H1 (cell line): ENCODE measurements at regions not wholly inside any gene's neighbourhood (a gene's known extent, or its start where the extent isn't known, plus 50 kb on each side); places are given as distances from the start of the nearest gene placed in this dataset.

Source experiments
- CBX8 ChIP-seq: fragments of 300-800, 300-1000 bp; sonication (generic); IDR thresholded peaks from 2 replicates; pipeline ENCODE4 v1.7.1; 2016; ENCODE audit warnings: low read depth, low read length, borderline replicate concordance
- E2F6 ChIP-seq: IDR thresholded peaks from 2 replicates; pipeline ENCODE4 v1.6.1; 2012; ENCODE audit warnings: inconsistent platforms
- GABPA ChIP-seq: IDR thresholded peaks from 2 replicates; pipeline ENCODE4 v1.6.1; 2011; ENCODE audit warnings: mild to moderate bottlenecking, low read length, moderate library complexity, borderline replicate concordance; ENCODE audit not compliant: insufficient read depth
- POLR2AphosphoS5 ChIP-seq: IDR thresholded peaks from 2 replicates; pipeline ENCODE4 v1.6.1; 2011; ENCODE audit warnings: low read depth, low read length
- RFX5 ChIP-seq: IDR thresholded peaks from 2 replicates; pipeline ENCODE4 v1.6.1; 2011; ENCODE audit warnings: low read depth, low read length, improper control_type of control experiment, borderline replicate concordance
- TF ChIP-seq, protein P1 (sequence below): fragments of 300-600 bp; sonication (generic); IDR thresholded peaks from 2 replicates; pipeline ENCODE4 v1.7.1; 2012; ENCODE audit warnings: low read length, moderate library complexity, mild to moderate bottlenecking, inconsistent platforms; ENCODE audit not compliant: insufficient replicate concordance

DNA sequence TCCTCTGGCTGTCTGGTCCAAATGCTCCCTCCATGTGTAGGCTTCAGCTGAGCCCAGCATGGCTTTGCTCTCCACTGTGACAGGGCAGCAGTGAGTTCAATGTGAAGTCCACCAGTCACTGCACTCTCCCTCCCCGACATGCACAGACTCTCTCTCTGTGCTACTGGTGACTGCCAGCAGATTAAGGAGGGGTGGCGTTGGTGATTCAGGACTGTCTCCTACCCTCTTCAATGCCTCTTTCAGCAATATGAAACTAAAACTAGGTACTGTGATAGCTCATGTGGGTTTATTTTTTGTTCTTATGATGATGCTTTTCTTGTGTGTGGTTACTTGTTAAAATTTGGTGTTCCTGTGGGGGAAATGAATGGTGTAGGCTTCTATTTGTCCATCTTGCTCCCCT, 201.0 kb upstream of the RBMS1 start (continued):
- TF ChIP-seq, protein P1, sequence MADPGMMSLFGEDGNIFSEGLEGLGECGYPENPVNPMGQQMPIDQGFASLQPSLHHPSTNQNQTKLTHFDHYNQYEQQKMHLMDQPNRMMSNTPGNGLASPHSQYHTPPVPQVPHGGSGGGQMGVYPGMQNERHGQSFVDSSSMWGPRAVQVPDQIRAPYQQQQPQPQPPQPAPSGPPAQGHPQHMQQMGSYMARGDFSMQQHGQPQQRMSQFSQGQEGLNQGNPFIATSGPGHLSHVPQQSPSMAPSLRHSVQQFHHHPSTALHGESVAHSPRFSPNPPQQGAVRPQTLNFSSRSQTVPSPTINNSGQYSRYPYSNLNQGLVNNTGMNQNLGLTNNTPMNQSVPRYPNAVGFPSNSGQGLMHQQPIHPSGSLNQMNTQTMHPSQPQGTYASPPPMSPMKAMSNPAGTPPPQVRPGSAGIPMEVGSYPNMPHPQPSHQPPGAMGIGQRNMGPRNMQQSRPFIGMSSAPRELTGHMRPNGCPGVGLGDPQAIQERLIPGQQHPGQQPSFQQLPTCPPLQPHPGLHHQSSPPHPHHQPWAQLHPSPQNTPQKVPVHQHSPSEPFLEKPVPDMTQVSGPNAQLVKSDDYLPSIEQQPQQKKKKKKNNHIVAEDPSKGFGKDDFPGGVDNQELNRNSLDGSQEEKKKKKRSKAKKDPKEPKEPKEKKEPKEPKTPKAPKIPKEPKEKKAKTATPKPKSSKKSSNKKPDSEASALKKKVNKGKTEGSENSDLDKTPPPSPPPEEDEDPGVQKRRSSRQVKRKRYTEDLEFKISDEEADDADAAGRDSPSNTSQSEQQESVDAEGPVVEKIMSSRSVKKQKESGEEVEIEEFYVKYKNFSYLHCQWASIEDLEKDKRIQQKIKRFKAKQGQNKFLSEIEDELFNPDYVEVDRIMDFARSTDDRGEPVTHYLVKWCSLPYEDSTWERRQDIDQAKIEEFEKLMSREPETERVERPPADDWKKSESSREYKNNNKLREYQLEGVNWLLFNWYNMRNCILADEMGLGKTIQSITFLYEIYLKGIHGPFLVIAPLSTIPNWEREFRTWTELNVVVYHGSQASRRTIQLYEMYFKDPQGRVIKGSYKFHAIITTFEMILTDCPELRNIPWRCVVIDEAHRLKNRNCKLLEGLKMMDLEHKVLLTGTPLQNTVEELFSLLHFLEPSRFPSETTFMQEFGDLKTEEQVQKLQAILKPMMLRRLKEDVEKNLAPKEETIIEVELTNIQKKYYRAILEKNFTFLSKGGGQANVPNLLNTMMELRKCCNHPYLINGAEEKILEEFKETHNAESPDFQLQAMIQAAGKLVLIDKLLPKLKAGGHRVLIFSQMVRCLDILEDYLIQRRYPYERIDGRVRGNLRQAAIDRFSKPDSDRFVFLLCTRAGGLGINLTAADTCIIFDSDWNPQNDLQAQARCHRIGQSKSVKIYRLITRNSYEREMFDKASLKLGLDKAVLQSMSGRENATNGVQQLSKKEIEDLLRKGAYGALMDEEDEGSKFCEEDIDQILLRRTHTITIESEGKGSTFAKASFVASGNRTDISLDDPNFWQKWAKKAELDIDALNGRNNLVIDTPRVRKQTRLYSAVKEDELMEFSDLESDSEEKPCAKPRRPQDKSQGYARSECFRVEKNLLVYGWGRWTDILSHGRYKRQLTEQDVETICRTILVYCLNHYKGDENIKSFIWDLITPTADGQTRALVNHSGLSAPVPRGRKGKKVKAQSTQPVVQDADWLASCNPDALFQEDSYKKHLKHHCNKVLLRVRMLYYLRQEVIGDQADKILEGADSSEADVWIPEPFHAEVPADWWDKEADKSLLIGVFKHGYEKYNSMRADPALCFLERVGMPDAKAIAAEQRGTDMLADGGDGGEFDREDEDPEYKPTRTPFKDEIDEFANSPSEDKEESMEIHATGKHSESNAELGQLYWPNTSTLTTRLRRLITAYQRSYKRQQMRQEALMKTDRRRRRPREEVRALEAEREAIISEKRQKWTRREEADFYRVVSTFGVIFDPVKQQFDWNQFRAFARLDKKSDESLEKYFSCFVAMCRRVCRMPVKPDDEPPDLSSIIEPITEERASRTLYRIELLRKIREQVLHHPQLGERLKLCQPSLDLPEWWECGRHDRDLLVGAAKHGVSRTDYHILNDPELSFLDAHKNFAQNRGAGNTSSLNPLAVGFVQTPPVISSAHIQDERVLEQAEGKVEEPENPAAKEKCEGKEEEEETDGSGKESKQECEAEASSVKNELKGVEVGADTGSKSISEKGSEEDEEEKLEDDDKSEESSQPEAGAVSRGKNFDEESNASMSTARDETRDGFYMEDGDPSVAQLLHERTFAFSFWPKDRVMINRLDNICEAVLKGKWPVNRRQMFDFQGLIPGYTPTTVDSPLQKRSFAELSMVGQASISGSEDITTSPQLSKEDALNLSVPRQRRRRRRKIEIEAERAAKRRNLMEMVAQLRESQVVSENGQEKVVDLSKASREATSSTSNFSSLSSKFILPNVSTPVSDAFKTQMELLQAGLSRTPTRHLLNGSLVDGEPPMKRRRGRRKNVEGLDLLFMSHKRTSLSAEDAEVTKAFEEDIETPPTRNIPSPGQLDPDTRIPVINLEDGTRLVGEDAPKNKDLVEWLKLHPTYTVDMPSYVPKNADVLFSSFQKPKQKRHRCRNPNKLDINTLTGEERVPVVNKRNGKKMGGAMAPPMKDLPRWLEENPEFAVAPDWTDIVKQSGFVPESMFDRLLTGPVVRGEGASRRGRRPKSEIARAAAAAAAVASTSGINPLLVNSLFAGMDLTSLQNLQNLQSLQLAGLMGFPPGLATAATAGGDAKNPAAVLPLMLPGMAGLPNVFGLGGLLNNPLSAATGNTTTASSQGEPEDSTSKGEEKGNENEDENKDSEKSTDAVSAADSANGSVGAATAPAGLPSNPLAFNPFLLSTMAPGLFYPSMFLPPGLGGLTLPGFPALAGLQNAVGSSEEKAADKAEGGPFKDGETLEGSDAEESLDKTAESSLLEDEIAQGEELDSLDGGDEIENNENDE, result no peak
- no peak for TF ChIP-seq CBX8
- no peak for TF ChIP-seq POLR2AphosphoS5
- TF ChIP-seq RFX5, result no peak
- no peak for TF ChIP-seq E2F6
- no peak for TF ChIP-seq GABPA
